GM10266 (cell line): ENCODE measurements at regions not wholly inside any gene's neighbourhood (a gene's known extent, or its start where the extent isn't known, plus 50 kb on each side); places are given as distances from the start of the nearest gene placed in this dataset.

Experiments used
- DNase-seq: peaks from one replicate; pipeline ENCODE4 v3.0.0; 2012; ENCODE audit errors: extremely low spot score
- CTCF ChIP-seq: IDR thresholded peaks from 2 replicates; pipeline ENCODE4 v1.5.1; 2012; ENCODE audit warnings: mild to moderate bottlenecking, low read depth; ENCODE audit not compliant: control insufficient read depth, insufficient read depth; ENCODE audit errors: missing control alignments

- TF ChIP-seq CTCF, result peak; percentile 70
These were observed 172.1 kb upstream of the GGTLC1 start for GRCh38 chr20:24160563-24161281.

GRCh38 chr20:24158281-24158680, 169.7 kb upstream of the GGTLC1 start:
- no peak for DNase-seq
- TF ChIP-seq CTCF, result no peak

More at GRCh38 chr20:24160563-24161281, 172.1 kb upstream of the GGTLC1 start:
- DNase-seq, result no peak

GRCh38 chr20:24157213-24157612, 168.6 kb upstream of the GGTLC1 start:
- DNase-seq, result no peak

GRCh38 chr20:24153101-24154040, 164.8 kb upstream of the GGTLC1 start:
- TF ChIP-seq CTCF, result no peak
- no peak for DNase-seq

More at GRCh38 chr20:24157213-24157612, 168.6 kb upstream of the GGTLC1 start:
- TF ChIP-seq CTCF, result no peak

GRCh38 chr20:24151621-24152294, 163.2 kb upstream of the GGTLC1 start:
- DNase-seq, result no peak
- TF ChIP-seq CTCF, result no peak

GRCh38 chr20:24150406-24150805, 161.8 kb upstream of the GGTLC1 start:
- TF ChIP-seq CTCF, result no peak
- DNase-seq, result no peak
